Cerebellar cortex (tissue), 1 donor: ENCODE measurements at regions not wholly inside any gene's neighbourhood (a gene's known extent, or its start where the extent isn't known, plus 50 kb on each side); places are given as distances from the start of the nearest gene placed in this dataset.

ENCODE experiments used
- DNase-seq: peaks from one replicate; pipeline ENCODE4 v3.0.0-alpha.2; 2015; ENCODE audit warnings: low spot score

DNA sequence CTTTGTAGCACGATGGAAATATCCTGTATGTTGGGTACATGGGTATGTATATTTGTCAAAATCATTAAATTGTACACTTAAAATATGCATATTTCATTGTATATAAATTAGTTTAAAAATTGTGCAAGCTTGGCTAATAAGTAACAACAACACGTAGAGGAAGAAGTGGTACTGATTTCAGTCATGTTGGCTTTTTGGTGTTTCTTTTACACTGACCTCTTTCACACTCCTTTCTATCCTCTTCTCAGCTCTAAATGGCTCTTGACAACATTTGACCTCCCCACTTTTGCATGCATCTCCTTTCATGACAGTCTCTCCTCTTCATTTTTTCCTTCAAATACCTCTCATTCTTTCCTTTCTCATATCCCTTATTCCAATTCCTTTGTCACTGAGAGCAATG lies 801.4 kb upstream of the ZEB2 start:
- DNase-seq, result no peak

GRCh38 chr2:145316496-145316895 lies 796.6 kb upstream of the ZEB2 start:
- no peak for DNase-seq

GRCh38 chr2:145315053-145315452 lies 795.1 kb upstream of the ZEB2 start:
- DNase-seq, result no peak

DNA sequence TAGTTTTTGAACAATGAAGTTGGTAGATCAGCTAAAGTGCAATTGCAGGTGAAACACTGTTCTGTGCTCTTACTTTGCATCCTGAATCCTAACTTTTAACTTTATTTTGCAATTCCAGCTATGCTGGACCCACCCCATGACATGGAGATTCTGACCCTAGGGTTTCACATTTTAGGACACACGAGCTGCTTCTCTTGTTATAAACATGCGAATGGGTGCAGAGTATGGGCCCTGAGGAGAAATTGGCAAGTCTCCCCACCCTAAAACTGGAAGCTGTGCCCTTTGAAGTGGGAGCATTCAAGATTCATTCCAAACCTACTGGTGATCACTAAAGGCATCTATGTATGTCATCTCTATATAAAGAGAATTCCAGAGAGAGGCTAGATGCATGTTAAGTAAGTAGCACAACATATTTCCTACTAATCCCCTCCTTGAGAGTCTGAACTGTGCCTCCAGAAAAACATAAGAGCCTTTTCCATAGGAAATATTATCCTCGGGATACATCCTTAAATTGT lies 794.3 kb upstream of the ZEB2 start:
- DNase-seq, result no peak

GRCh38 chr2:145305889-145306288 lies 786.0 kb upstream of the ZEB2 start:
- DNase-seq, result no peak

- no peak for DNase-seq
These were observed 784.6 kb upstream of the ZEB2 start for GRCh38 chr2:145304501-145304900.

DNA sequence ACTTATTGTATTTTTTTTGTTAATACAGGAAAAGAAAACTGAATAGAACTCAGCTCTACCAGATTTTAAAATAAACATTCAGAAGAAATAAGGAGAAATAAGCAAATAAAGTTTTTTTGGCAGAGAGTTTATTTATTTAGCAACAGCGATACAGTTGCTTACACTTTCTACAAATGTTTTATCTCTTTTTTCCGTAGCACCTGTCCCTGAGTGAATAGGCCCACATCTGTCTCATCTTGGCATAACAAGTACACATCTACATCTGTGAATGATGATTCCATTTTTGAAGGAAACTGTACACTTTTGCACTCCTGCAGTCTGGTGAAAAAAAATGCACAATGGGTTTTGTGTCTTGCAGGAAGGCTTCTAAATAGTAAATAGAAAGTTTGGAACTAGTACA lies 783.6 kb upstream of the ZEB2 start:
- no peak for DNase-seq

GRCh38 chr2:145302886-145303285 lies 783.0 kb upstream of the ZEB2 start:
- DNase-seq, result no peak

GRCh38 chr2:145302451-145302850 lies 782.5 kb upstream of the ZEB2 start:
- DNase-seq, result no peak

DNA sequence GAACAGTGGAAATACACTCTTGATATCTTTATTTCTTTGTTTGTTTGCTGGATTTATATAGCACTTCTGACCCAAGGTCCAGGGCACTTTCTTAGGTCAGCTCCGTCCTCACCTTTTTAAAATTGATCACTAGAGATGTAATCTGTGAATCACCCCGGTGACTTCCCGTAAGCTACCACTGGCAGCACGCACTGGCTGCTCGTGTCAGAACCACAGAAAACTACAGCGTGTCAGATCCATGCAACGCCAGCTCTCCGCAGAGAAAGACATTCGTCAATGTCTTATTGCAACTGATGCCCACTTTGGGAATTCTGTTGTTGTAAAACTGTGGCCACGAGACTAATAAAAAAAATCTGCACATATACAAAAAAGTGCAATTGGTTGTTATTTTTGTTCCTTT lies 779.4 kb upstream of the ZEB2 start:
- DNase-seq, result no peak

GRCh38 chr2:145292166-145292565 lies 772.2 kb upstream of the ZEB2 start:
- DNase-seq, result no peak

GRCh38 chr2:145290986-145291385 lies 771.1 kb upstream of the ZEB2 start:
- no peak for DNase-seq

- DNase-seq, result no peak
These were observed 770.0 kb upstream of the ZEB2 start for GRCh38 chr2:145289946-145290345.

DNA sequence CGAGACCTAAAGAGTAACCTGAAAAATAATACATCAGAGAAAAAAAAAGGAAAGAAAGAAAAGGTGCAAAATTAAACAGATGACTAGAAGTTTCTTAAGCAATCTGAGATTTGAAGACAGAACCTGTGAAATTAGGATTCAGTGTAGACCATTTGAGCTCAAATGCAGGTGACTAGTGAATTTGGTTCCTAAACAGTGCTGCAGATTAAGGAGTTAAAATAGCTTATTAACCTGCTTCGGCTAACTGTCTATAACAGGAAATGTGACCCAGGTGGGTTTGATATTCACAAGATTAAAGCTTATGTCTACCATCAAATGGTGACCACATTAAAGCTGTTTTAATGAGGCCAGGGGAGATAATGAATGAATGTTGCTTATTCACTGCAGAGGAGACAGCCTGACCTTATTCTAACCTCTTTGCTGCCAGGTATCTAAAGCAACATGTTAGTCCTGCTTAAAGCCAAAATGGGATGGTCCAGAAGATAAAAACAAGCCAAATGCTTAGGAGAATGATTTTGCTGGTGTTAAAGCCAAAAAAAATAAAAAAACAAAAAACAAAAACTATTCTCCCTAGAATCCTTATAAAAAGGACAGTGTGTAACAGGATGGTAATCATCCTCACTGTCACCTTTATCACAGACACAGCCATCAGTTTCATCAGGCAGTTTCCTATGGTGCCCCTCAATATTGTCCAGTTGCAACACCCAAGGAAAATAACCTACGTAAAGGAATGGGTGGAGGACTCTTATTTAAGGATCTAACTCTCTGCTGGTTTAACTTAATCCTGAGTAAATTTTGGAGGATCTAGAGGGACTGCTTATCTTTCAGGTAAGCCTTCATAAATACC lies 769.0 kb upstream of the ZEB2 start:
- no peak for DNase-seq

DNA sequence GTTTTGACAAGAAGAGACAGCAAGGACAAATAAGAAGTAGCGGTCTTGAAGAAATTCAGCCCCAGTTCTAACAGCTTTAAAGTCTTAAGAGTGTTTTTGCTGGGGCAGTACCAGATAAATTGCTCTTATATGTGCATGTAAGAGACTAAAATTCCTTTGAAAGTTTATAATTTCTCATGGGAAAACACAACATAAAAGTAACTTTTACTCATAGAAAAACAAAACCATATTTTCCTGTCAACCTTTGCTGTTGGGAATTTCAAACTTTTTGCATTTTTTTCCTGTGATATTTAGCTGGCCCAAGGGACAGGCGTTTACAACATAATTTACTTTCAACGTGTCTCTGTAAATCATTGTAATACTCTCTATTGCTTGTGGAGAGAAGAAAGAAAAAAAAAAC lies 767.8 kb upstream of the ZEB2 start:
- DNase-seq, result no peak

DNA sequence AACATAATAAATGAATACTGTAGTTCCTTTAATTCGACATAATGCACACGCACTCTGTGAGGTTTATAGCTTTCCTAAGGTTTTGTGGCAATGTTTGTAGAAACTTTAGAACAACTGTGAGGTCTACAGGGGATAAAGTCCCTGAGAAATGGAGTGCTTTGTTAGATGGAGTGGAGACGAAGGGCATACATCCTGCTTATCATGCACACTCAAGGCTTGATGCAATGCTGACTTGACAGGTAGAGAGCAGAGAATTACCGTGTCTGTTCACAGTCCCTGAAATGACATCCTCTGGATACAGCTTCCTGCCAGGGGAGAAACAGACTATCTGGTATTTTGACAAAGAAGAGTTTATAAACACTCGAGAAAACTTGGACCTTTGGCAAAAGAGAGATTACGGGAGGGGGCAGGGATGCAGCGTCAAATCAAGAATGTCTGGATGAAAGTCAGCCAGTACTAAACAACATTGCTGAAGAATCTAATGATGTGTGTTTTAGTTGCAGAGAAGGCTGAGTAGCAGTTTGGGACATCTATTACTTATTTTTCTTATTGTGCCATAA lies 766.9 kb upstream of the ZEB2 start:
- no peak for DNase-seq

DNA sequence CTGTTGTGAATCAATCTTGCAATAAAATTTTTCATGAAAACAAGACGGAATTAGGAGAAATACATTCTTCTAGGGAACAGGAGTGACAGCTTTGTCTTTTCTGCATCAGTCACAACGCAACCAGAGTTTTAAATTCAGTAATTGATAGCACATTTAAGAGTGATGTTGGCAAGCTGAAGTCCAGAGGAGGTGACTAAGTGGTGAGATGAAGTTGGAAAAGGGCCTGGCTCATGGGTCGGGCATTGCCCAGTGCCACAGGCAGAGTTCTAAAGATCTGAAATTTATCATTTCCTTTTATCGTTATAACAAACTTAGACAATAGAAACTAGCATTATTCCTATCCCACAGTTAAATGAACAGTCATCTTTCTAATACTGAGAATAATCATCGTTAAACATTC lies 764.6 kb upstream of the ZEB2 start:
- no peak for DNase-seq

- DNase-seq, result no peak
These were observed 763.2 kb upstream of the ZEB2 start for GRCh38 chr2:145283131-145283530.

DNA sequence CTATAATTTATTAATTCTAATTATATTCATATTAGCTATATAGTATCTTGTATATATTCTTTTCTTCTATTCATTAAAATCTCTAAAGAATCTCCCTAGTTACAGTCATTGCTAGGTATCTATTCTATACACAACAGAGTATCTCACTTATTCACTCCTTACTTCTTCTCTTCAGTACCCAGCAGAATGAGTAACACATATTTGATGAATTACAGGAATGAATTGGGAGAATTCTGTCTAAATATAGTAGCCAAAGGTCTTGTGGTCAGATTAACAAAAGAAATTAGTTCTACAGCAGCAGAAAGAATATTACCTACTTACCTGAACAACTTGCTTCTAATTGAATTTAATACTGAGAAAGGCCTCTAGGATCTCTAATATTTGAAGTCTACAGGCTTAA lies 758.0 kb upstream of the ZEB2 start:
- DNase-seq, result no peak

- DNase-seq, result no peak
These were observed 753.9 kb upstream of the ZEB2 start for GRCh38 chr2:145273840-145274239.

- no peak for DNase-seq
These were observed 749.0 kb upstream of the ZEB2 start for GRCh38 chr2:145268931-145269330.

- DNase-seq, result no peak
These were observed 747.5 kb upstream of the ZEB2 start for GRCh38 chr2:145267451-145267850.

GRCh38 chr2:145265244-145265643 lies 745.3 kb upstream of the ZEB2 start:
- no peak for DNase-seq

DNA sequence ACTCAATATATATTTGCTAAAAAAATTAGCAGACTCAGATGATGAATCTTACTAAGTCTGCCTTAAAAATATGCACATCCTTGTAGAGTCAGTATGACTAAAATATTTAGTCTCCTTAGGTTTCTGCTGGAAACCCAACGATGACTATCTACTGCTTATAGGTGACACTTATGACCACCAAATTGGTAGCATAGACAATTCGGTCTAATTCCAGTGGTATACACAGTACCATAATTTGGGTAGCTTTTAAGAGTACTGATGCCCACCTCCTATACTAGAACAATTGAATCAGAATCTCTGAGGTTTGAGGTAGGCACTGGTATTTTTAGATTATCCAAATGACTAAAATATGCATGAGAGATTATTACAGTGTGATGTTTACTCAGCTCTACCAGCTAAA lies 740.8 kb upstream of the ZEB2 start:
- no peak for DNase-seq
